SK-N-SH (cell line): ENCODE measurements at regions not wholly inside any gene's neighbourhood (a gene's known extent, or its start where the extent isn't known, plus 50 kb on each side); places are given as distances from the start of the nearest gene placed in this dataset.

ENCODE experiments used
- CTCF ChIP-seq: fragments of 200-600 bp; sonication (generic); IDR thresholded peaks from 2 replicates; pipeline ENCODE4 v1.6.1; 2017; ENCODE audit warnings: antibody characterized with exemption, mild to moderate bottlenecking, moderate library complexity
- EP300 ChIP-seq, 2 experiments: IDR thresholded peaks; 2 replicates each; pipeline versions ENCODE4 v1.4.0 to v1.6.1; 2012; ENCODE audit warnings: borderline replicate concordance in 1 of 2, low read depth in 1 of 2, low read length in 1 of 2
- EZH2phosphoT487 ChIP-seq: fragments of 200-600 bp; sonication (generic); IDR thresholded peaks from 2 replicates; pipeline ENCODE4 v1.6.1; 2017; ENCODE audit warnings: low read depth, mixed run types, mild to moderate bottlenecking, antibody characterized with exemption, moderate library complexity, borderline replicate concordance
- FOXM1 ChIP-seq: IDR thresholded peaks from 2 replicates; pipeline ENCODE4 v1.4.0; 2012; ENCODE audit warnings: low read depth, mild to moderate bottlenecking
- POLR2AphosphoS5 ChIP-seq: IDR thresholded peaks from 2 replicates; pipeline ENCODE4 v1.6.1; 2012; ENCODE audit warnings: low read depth, low read length
- TAF1 ChIP-seq: IDR thresholded peaks from 2 replicates; pipeline ENCODE4 v1.6.1; 2012; ENCODE audit warnings: low read depth, mild to moderate bottlenecking, low read length, moderate library complexity, borderline replicate concordance
- TEAD4 ChIP-seq: IDR thresholded peaks from 2 replicates; pipeline ENCODE4 v1.4.0; 2012; ENCODE audit warnings: mild to moderate bottlenecking, borderline replicate concordance; ENCODE audit not compliant: insufficient read depth
- YY1 ChIP-seq: IDR thresholded peaks from 2 replicates; pipeline ENCODE4 v1.4.0; 2012; ENCODE audit warnings: low read depth, mild to moderate bottlenecking
- ZBTB33 ChIP-seq: IDR thresholded peaks from 2 replicates; pipeline ENCODE4 v1.4.0; 2012; ENCODE audit warnings: low read depth, borderline replicate concordance

- TF ChIP-seq CTCF: no peak
- TF ChIP-seq EZH2phosphoT487: no peak
- no peak for TF ChIP-seq ZBTB33
- no peak for TF ChIP-seq EP300 (IDR thresholded peaks at IDR 0.05; ENCODE audit: borderline replicate concordance in 1 of 2, low read depth in 1 of 2, low read length in 1 of 2)
- no peak for TF ChIP-seq YY1
- TF ChIP-seq TEAD4: no peak
- TF ChIP-seq POLR2AphosphoS5: no peak
- TF ChIP-seq FOXM1: no peak
- no peak for TF ChIP-seq TAF1
These were observed 346.4 kb upstream of the ATP2B1 start for GRCh38 chr12:90055071-90055470.
